A549 (cell line): ENCODE measurements at regions not wholly inside any gene's neighbourhood (a gene's known extent, or its start where the extent isn't known, plus 50 kb on each side); places are given as distances from the start of the nearest gene placed in this dataset.

Source experiments
- CTCF ChIP-seq: fragments of >200 bp; sonication (Bioruptor Twin); formaldehyde crosslinking; IDR thresholded peaks from 3 replicates; pipeline ENCODE4 v1.5.1; 2016
- EP300 ChIP-seq, 2 experiments: fragments of >200 bp; sonication (Bioruptor Twin); formaldehyde crosslinking; IDR thresholded peaks; 2 replicates in 1 of 2; 3 replicates in 1 of 2; pipeline ENCODE4 v1.6.1; 2016 to 2017
- MAFK ChIP-seq: fragments of 450-650 bp; IDR thresholded peaks from 2 replicates; pipeline ENCODE4 v1.6.1; 2014; ENCODE audit not compliant: partially characterized antibody
- PBX3 ChIP-seq: IDR thresholded peaks from 2 replicates; pipeline ENCODE4 v1.6.1; 2012
- POLR2A ChIP-seq: IDR thresholded peaks from 2 replicates; pipeline ENCODE4 v1.6.1; 2012; ENCODE audit warnings: mild to moderate bottlenecking, low read length
- RAD21 ChIP-seq, 2 experiments: fragments of >200 bp in 1 of 2; sonication (Bioruptor Twin) in 1 of 2; formaldehyde crosslinking in 1 of 2; IDR thresholded peaks in 1 of 2; conservative IDR thresholded peaks in 1 of 2; 2 replicates in 1 of 2; 3 replicates in 1 of 2; pipeline ENCODE4 v1.6.1; 2012 to 2018; ENCODE audit warnings: inconsistent platforms in 1 of 2
- RARB ChIP-seq: fragments of 250-450 bp; sonication (Bioruptor Pico); IDR thresholded peaks from 2 replicates; pipeline ENCODE4 v1.8.0; 2021; ENCODE audit warnings: mild to moderate bottlenecking, moderate library complexity
- TFCP2L1 ChIP-seq: fragments of 250-450 bp; sonication (Bioruptor Pico); IDR thresholded peaks from 2 replicates; pipeline ENCODE4 v1.5.0; 2021; ENCODE audit warnings: mild to moderate bottlenecking

- no peak for TF ChIP-seq RARB
- TF ChIP-seq CTCF, result no peak
- TF ChIP-seq RAD21 (conservative IDR thresholded peaks at IDR 0.05 in 1 of 2, IDR thresholded peaks at IDR 0.05 in 1 of 2), result no peak
- TF ChIP-seq PBX3, result no peak
- no peak for TF ChIP-seq MAFK
- TF ChIP-seq EP300 (IDR thresholded peaks at IDR 0.05), result no peak
- TF ChIP-seq POLR2A, result no peak
- no peak for TF ChIP-seq TFCP2L1 (CRISPR knock-in tag)
These were observed 57.8 kb upstream of the TCF20 start for GRCh38 chr22:42328130-42328783.
